Endothelial cell of umbilical vein (primary cell): ENCODE measurements at regions not wholly inside any gene's neighbourhood (a gene's known extent, or its start where the extent isn't known, plus 50 kb on each side); places are given as distances from the start of the nearest gene placed in this dataset.

Source experiments
- BruUV-seq: library from RNA; stranded (reverse); fragments of 400-500 nt; replicated peaks from 2 replicates; lab custom pipeline; 2021; lab: Mats Ljungman, UMichigan
- CTCF ChIA-PET: fragments of 300-600, 350-600 bp; sonication (Branson Sonifier 250); formaldehyde crosslinking; loops from one replicate; lab custom pipeline; 2021; ENCODE audit warnings: antibody characterized with exemption, inconsistent platforms; lab: Charles Lee
- POLR2A ChIA-PET: fragments of 300-600, 350-600 bp; sonication (Branson Sonifier 250); formaldehyde crosslinking; loops from one replicate; lab custom pipeline; 2021; ENCODE audit warnings: antibody characterized with exemption, inconsistent platforms; lab: Charles Lee
- DNase-seq: peaks from one replicate; pipeline ENCODE4 v3.0.0-alpha.2; 2011; ENCODE audit warnings: low read depth, low spot score
- FAIRE-seq: peaks from 2 replicates; lab custom pipeline; 2011; peaks lifted over from hg19 to GRCh38; lab: Jason Lieb, UNC
- H2AFZ ChIP-seq: 2 replicates; pipeline ENCODE4 v1.6.0; 2012; ENCODE audit warnings: low read depth, low read length, control low read depth, inconsistent platforms
- H3K27ac ChIP-seq: 2 replicates; pipeline ENCODE4 v1.5.1; 2011; ENCODE audit warnings: low read depth, mild to moderate bottlenecking, control low read depth, low read length, moderate library complexity; ENCODE audit not compliant: insufficient read depth
- H3K27me3 ChIP-seq, 2 experiments: 2 replicates each; pipeline versions ENCODE4 v1.6.0 to v1.6.1; 2011; ENCODE audit warnings: low read length in 2 of 2, mixed read lengths in 1 of 2; ENCODE audit not compliant: control insufficient read depth in 2 of 2, insufficient read depth in 2 of 2
- H3K36me3 ChIP-seq, 2 experiments: 2 replicates in 1 of 2; 3 replicates in 1 of 2; pipeline ENCODE4 v1.5.1; 2011; ENCODE audit warnings: low read length in 2 of 2, mild to moderate bottlenecking in 1 of 2, moderate library complexity in 1 of 2; ENCODE audit not compliant: control insufficient read depth in 2 of 2, insufficient read depth in 2 of 2; ENCODE audit errors: extremely low read depth in 1 of 2
- H3K4me1 ChIP-seq: 3 replicates; pipeline ENCODE4 v1.5.1; 2011; ENCODE audit warnings: mild to moderate bottlenecking, low read length; ENCODE audit not compliant: control insufficient read depth, insufficient read depth; ENCODE audit errors: extremely low read depth
- H3K4me2 ChIP-seq: 2 replicates; pipeline ENCODE4 v1.6.1; 2011; ENCODE audit warnings: low read length, control low read depth, mixed read lengths; ENCODE audit not compliant: insufficient read depth
- H3K4me3 ChIP-seq, 3 experiments: fragments of 200-600 bp in 1 of 3; sonication (generic), shearing (Covaris generic) in 1 of 3; replicated peaks in 1 of 3; 2 replicates each; pipeline ENCODE4 v1.5.1; 2011 to 2016; ENCODE audit warnings: control low read depth in 3 of 3, low read length in 3 of 3, mild to moderate bottlenecking in 2 of 3, inconsistent platforms in 1 of 3, low read depth in 1 of 3, moderate library complexity in 1 of 3; ENCODE audit not compliant: insufficient read depth in 1 of 3
- H3K79me2 ChIP-seq: 2 replicates; pipeline ENCODE4 v1.6.0; 2012; ENCODE audit warnings: low read length, inconsistent platforms; ENCODE audit not compliant: control insufficient read depth, insufficient read depth
- H3K9ac ChIP-seq: replicated peaks from 2 replicates; pipeline ENCODE3; 2011; ENCODE audit warnings: low read length, control low read depth; ENCODE audit not compliant: insufficient read depth; ENCODE audit errors: extremely low read depth
- H3K9me1 ChIP-seq: replicated peaks from 3 replicates; pipeline ENCODE4 v1.6.0; 2011; ENCODE audit warnings: mild to moderate bottlenecking, low read length; ENCODE audit not compliant: control insufficient read depth, insufficient read depth; ENCODE audit errors: extremely low read depth
- H3K9me3 ChIP-seq: replicated peaks from 2 replicates; pipeline ENCODE4 v1.5.1; 2012; ENCODE audit warnings: low read length, inconsistent platforms; ENCODE audit not compliant: control insufficient read depth, insufficient read depth
- H4K20me1 ChIP-seq: replicated peaks from 2 replicates; pipeline ENCODE3; 2011; ENCODE audit warnings: mild to moderate bottlenecking, low read length; ENCODE audit not compliant: control insufficient read depth, insufficient read depth; ENCODE audit errors: extremely low read depth
- EZH2 ChIP-seq: IDR thresholded peaks from 2 replicates; pipeline ENCODE4 v1.6.1; 2012; ENCODE audit warnings: borderline replicate concordance, low read depth, mild to moderate bottlenecking, moderate library complexity, low read length, inconsistent platforms; ENCODE audit not compliant: severe bottlenecking
- FOS ChIP-seq: IDR thresholded peaks from 2 replicates; pipeline ENCODE4 v1.6.1; 2011; ENCODE audit warnings: mild to moderate bottlenecking, low read length, moderate library complexity, borderline replicate concordance; ENCODE audit not compliant: insufficient read depth
- GATA2 ChIP-seq: IDR thresholded peaks from 2 replicates; pipeline ENCODE4 v1.7.0; 2011; ENCODE audit warnings: low read depth, mild to moderate bottlenecking, moderate library complexity, mixed read lengths, low read length; ENCODE audit not compliant: insufficient read length, insufficient read depth
- JUN ChIP-seq: IDR thresholded peaks from 2 replicates; pipeline ENCODE4 v1.6.1; 2011; ENCODE audit warnings: borderline replicate concordance, low read depth; ENCODE audit not compliant: insufficient read length, insufficient read depth
- MYC ChIP-seq: IDR thresholded peaks from one replicate; pipeline ENCODE4 v1.6.1; 2011; ENCODE audit warnings: mild to moderate bottlenecking, low read depth, low read length
- POLR2A ChIP-seq: IDR thresholded peaks from 2 replicates; pipeline ENCODE4 v1.6.1; 2012; ENCODE audit warnings: low read depth, mild to moderate bottlenecking, control low read depth, low read length
- POLR2AphosphoS5 ChIP-seq: IDR thresholded peaks from 2 replicates; pipeline ENCODE4 v1.6.1; 2012; ENCODE audit warnings: low read depth, mild to moderate bottlenecking, control low read depth, low read length, moderate library complexity; ENCODE audit not compliant: insufficient read depth
- dilution Hi-C: fragments of 300-500 bp; cut with MboI; formaldehyde crosslinking; loops from one replicate; pipeline ENCODE4 v1.15.0; 2019; ENCODE audit warnings: low sequenced_read_pairs; ENCODE audit not compliant: extremely low pct_ligation_motif_present
- intact Hi-C: fragments of 100-400 bp; cut with micrococcal nuclease; formaldehyde crosslinking; loops from one replicate; pipeline ENCODE4 v1.10.0; 2022
- TF ChIP-seq, protein P1 (sequence below), 2 donors: IDR thresholded peaks; 1 replicate in 1 of 2; 2 replicates in 1 of 2; pipeline ENCODE4 v1.5.1; 2011; ENCODE audit warnings: low read length in 2 of 2, mild to moderate bottlenecking in 2 of 2, moderate library complexity in 2 of 2, control low read depth in 1 of 2, inconsistent platforms in 1 of 2, low read depth in 1 of 2; ENCODE audit not compliant: insufficient read depth in 1 of 2; ENCODE audit errors: extremely low read depth in 1 of 2
- TF ChIP-seq, protein P2 (sequence below): IDR thresholded peaks from 2 replicates; pipeline ENCODE4 v1.6.1; 2011; ENCODE audit not compliant: insufficient read depth, insufficient read length

DNA sequence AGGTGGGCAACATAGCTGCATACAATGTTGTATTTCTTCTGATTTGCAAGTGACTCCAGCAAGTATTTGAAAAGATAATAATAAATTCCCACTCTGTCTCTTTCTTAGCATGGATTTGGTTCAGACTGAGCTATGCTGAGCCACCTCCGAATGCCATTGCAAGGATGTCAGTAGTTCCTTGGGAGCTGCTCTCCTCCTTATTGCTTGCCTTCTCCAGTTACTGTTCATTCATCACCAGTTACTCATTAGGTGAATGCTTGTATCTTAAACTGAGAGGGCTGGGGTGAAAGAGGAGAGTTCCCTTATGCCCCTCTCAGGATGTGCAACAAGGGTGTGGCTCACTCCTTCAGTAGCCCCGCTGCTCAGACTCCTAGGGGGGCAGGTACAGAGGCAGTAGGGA lies 78.4 kb upstream of the PRKAR2B start:
- POLR2A ChIA-PET, result no interaction called here
- no peak overlapping the region for H3K4me2 ChIP-seq
- no peaks in the 10 kb centered on the region for H3K9me3 ChIP-seq
- no peak overlapping the region for H3K27ac ChIP-seq
- no peak overlapping the region for H3K9ac ChIP-seq
- no peaks in the 10 kb centered on the region for H3K36me3 ChIP-seq
- FAIRE-seq, result no peak
- no peaks in the 10 kb centered on the region for H4K20me1 ChIP-seq
- CTCF ChIA-PET, result interaction anchor here (1.0 to 1.2 kb wide), 2 partner anchors 19 to 182 kb away, joined by 4 to 5 read pairs; no protein-coding TSS in a partner anchor
- dilution Hi-C loops (no loop called here), intact Hi-C loops (no loop called here)
- no peak for TF ChIP-seq POLR2A
- H3K4me1 ChIP-seq, result peaks cover 3% of the 10 kb centered on the region
- no peak overlapping the region for H2AFZ ChIP-seq
- no peak overlapping the region for H3K4me3 ChIP-seq
- H3K79me2 ChIP-seq, result no peaks in the 10 kb centered on the region
- H3K9me1 ChIP-seq, result no peaks in the 10 kb centered on the region
- no TSS peak for BruUV-seq
- DNase-seq, result no peak
- peaks cover 5 to 15% of the 10 kb centered on the region in 2 experiments for H3K27me3 ChIP-seq

DNA sequence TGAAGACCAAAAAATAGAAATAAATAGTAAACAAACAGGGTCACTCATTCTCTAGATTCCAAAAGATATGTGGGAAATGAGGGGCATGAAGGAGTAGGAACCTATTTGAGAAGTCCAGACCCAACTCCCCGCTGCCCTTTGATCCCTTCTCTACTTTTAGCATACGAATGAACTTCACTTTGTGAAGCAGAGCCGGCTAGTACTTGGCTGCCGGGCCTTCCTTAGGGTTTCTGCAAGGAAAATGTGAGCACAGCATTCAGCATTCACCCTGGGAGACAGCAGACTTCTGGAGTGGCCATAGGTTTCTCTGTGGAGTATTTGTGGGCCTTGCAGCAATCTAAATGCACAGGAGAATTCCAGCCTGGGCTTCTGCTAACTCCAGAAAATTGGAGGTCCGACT lies 76.3 kb upstream of the PRKAR2B start:
- Histone ChIP-seq H3K4me2 (no peak overlapping the region), H3K27me3 (peaks cover 5 to 14% of the 10 kb centered on the region in 2 experiments), H3K4me3 (no peak overlapping the region), H3K9me3 (no peaks in the 10 kb centered on the region), H3K27ac (no peak overlapping the region), H3K36me3 (no peaks in the 10 kb centered on the region), H4K20me1 (no peaks in the 10 kb centered on the region), H3K9ac (no peak overlapping the region), H3K4me1 (peaks cover 3% of the 10 kb centered on the region), H3K79me2 (no peaks in the 10 kb centered on the region), H2AFZ (no peak overlapping the region), H3K9me1 (no peaks in the 10 kb centered on the region)
- intact Hi-C loops, result no loop called here
- ChIA-PET POLR2A (interaction anchor here (0.5 kb wide), 1 partner anchor 21 kb away, joined by 4 read pairs; no protein-coding TSS in a partner anchor), CTCF (no interaction called here)
- no TSS peak for BruUV-seq
- dilution Hi-C loops, result no loop called here
- TF ChIP-seq, protein P1, sequence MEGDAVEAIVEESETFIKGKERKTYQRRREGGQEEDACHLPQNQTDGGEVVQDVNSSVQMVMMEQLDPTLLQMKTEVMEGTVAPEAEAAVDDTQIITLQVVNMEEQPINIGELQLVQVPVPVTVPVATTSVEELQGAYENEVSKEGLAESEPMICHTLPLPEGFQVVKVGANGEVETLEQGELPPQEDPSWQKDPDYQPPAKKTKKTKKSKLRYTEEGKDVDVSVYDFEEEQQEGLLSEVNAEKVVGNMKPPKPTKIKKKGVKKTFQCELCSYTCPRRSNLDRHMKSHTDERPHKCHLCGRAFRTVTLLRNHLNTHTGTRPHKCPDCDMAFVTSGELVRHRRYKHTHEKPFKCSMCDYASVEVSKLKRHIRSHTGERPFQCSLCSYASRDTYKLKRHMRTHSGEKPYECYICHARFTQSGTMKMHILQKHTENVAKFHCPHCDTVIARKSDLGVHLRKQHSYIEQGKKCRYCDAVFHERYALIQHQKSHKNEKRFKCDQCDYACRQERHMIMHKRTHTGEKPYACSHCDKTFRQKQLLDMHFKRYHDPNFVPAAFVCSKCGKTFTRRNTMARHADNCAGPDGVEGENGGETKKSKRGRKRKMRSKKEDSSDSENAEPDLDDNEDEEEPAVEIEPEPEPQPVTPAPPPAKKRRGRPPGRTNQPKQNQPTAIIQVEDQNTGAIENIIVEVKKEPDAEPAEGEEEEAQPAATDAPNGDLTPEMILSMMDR (IDR thresholded peaks at IDR 0.05; ENCODE audit: extremely low read depth in 1 of 2, insufficient read depth in 1 of 2, low read depth in 1 of 2, low read length in 2 of 2), result no peak
- TF ChIP-seq EZH2 (no peak), JUN (no peak), GATA2 (no peak), POLR2A (no peak), MYC (no peak), POLR2AphosphoS5 (no peak), FOS (no peak)
- TF ChIP-seq, protein P2, sequence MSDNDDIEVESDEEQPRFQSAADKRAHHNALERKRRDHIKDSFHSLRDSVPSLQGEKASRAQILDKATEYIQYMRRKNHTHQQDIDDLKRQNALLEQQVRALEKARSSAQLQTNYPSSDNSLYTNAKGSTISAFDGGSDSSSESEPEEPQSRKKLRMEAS, result no peak
- FAIRE-seq (no peak), DNase-seq (no peak)
